Fibroblast of peridontal ligament (primary cell): ENCODE measurements at regions not wholly inside any gene's neighbourhood (a gene's known extent, or its start where the extent isn't known, plus 50 kb on each side); places are given as distances from the start of the nearest gene placed in this dataset.

Source experiments
- DNase-seq: peaks from one replicate; pipeline ENCODE4 v3.0.0-alpha.2; 2010; ENCODE audit errors: extremely low read depth

- no peak for DNase-seq
Measured at GRCh38 chr3:74420538-74421124, 193.8 kb downstream of the CNTN3 start.

GRCh38 chr3:74415731-74416130 lies 198.7 kb downstream of the CNTN3 start:
- DNase-seq, result no peak

GRCh38 chr3:74413547-74414241 lies 200.8 kb downstream of the CNTN3 start:
- DNase-seq, result no peak

- no peak for DNase-seq
Measured at GRCh38 chr3:74410276-74410941, 204.1 kb downstream of the CNTN3 start.

GRCh38 chr3:74409066-74409465 lies 205.4 kb downstream of the CNTN3 start:
- DNase-seq, result no peak

- DNase-seq, result no peak
Measured at GRCh38 chr3:74403307-74403706, 211.2 kb downstream of the CNTN3 start.

- DNase-seq, result no peak
Measured at GRCh38 chr3:74402821-74403220, 211.6 kb downstream of the CNTN3 start.

GRCh38 chr3:74393426-74393825 lies 221.0 kb downstream of the CNTN3 start:
- no peak for DNase-seq

- DNase-seq, result no peak
Measured at GRCh38 chr3:74390121-74390877, 224.2 kb downstream of the CNTN3 start.

GRCh38 chr3:74387111-74387735 lies 227.2 kb downstream of the CNTN3 start:
- DNase-seq, result no peak

- no peak for DNase-seq
Measured at GRCh38 chr3:74384159-74384558, 230.3 kb downstream of the CNTN3 start.

GRCh38 chr3:74377669-74378068 lies 236.8 kb downstream of the CNTN3 start:
- DNase-seq, result no peak

- peak; percentile 2 for DNase-seq
Measured at GRCh38 chr3:74376323-74376722, 238.1 kb downstream of the CNTN3 start.

GRCh38 chr3:74375653-74376052 lies 238.8 kb downstream of the CNTN3 start:
- no peak for DNase-seq

- no peak for DNase-seq
Measured at GRCh38 chr3:74372743-74373142, 241.7 kb downstream of the CNTN3 start.

- no peak for DNase-seq
Measured at GRCh38 chr3:74370342-74370741, 244.1 kb downstream of the CNTN3 start.

GRCh38 chr3:74366331-74366730 lies 248.1 kb downstream of the CNTN3 start:
- DNase-seq, result no peak

- no peak for DNase-seq
Measured at GRCh38 chr3:74363346-74363745, 251.1 kb downstream of the CNTN3 start.

- DNase-seq, result no peak
Measured at GRCh38 chr3:74360406-74360805, 254.1 kb downstream of the CNTN3 start.

- no peak for DNase-seq
Measured at GRCh38 chr3:74357881-74358280, 256.6 kb downstream of the CNTN3 start.

GRCh38 chr3:74353039-74353438 lies 261.4 kb downstream of the CNTN3 start:
- DNase-seq, result no peak

GRCh38 chr3:74352166-74352565 lies 262.3 kb downstream of the CNTN3 start:
- no peak for DNase-seq
